ENCODE measurements at regions not wholly inside any gene's neighbourhood (a gene's known extent, or its start where the extent isn't known, plus 50 kb on each side); places are given as distances from the start of the nearest gene placed in this dataset.

GRCh38 chr5:107135391-107135790 is 535.3 kb downstream of the EFNA5 start:
- no peak for DNase-seq
- intact Hi-C loops (cut with DNase I), result no loop called here
- no peak for FAIRE-seq

GRCh38 chr5:107134931-107135330 is 535.8 kb downstream of the EFNA5 start:
- no peaks in the 10 kb centered on the region for H3K4me1 ChIP-seq (ENCODE audit: control insufficient read depth in 2 of 3, insufficient read depth in 2 of 3, low read depth in 1 of 3, low read length in 3 of 3)
- H3K9ac ChIP-seq (ENCODE audit: low read length in 3 of 3), result no peak overlapping the region
- intact Hi-C loops (cut with DNase I), result no loop called here
- no peaks in the 10 kb centered on the region for H3K9me3 ChIP-seq (ENCODE audit: control insufficient read depth in 2 of 3, insufficient read depth in 1 of 3, low read length in 3 of 3)
- no peak for FAIRE-seq
- DNase-seq, result no peak
- H3K27me3 ChIP-seq (ENCODE audit: control insufficient read depth, insufficient read depth, low read length), result no peaks in the 10 kb centered on the region
- no peak overlapping the region for H3K4me3 ChIP-seq (ENCODE audit: low read length in 3 of 3)
- H3K36me3 ChIP-seq (ENCODE audit: control insufficient read depth in 2 of 3, insufficient read depth in 3 of 3, low read length in 3 of 3), result no peaks in the 10 kb centered on the region
- H3K27ac ChIP-seq (ENCODE audit: low read depth in 2 of 2, low read length in 2 of 2), result no peak overlapping the region
- TF ChIP-seq CTCF (IDR thresholded peaks at IDR 0.05; ENCODE audit: borderline replicate concordance, extremely low read depth, insufficient read depth), result no peak

More at GRCh38 chr5:107135391-107135790, 535.3 kb downstream of the EFNA5 start:
- Histone ChIP-seq H3K9ac (ENCODE audit: low read length in 3 of 3) (no peak overlapping the region), H3K27ac (ENCODE audit: low read depth in 2 of 2, low read length in 2 of 2) (no peak overlapping the region), H3K9me3 (ENCODE audit: control insufficient read depth in 2 of 3, insufficient read depth in 1 of 3, low read length in 3 of 3) (peaks cover 0 to 1% (median 0%) of the 10 kb centered on the region in 3 donors), H3K27me3 (ENCODE audit: control insufficient read depth, insufficient read depth, low read length) (no peaks in the 10 kb centered on the region), H3K36me3 (ENCODE audit: control insufficient read depth in 2 of 3, insufficient read depth in 3 of 3, low read length in 3 of 3) (no peaks in the 10 kb centered on the region), H3K4me3 (ENCODE audit: low read length in 3 of 3) (no peak overlapping the region), H3K4me1 (ENCODE audit: control insufficient read depth in 2 of 3, insufficient read depth in 2 of 3, low read depth in 1 of 3, low read length in 3 of 3) (no peaks in the 10 kb centered on the region)
- TF ChIP-seq CTCF (IDR thresholded peaks at IDR 0.05; ENCODE audit: borderline replicate concordance, extremely low read depth, insufficient read depth), result no peak

GRCh38 chr5:107129051-107129450 is 541.7 kb downstream of the EFNA5 start:
- H3K9me3 ChIP-seq (ENCODE audit: control insufficient read depth in 2 of 3, insufficient read depth in 1 of 3, low read length in 3 of 3), result no peaks in the 10 kb centered on the region
- no peak overlapping the region for H3K4me3 ChIP-seq (ENCODE audit: low read length in 3 of 3)
- no peaks in the 10 kb centered on the region for H3K36me3 ChIP-seq (ENCODE audit: control insufficient read depth in 2 of 3, insufficient read depth in 3 of 3, low read length in 3 of 3)
- no peak overlapping the region for H3K9ac ChIP-seq (ENCODE audit: low read length in 3 of 3)
- no peaks in the 10 kb centered on the region for H3K4me1 ChIP-seq (ENCODE audit: control insufficient read depth in 2 of 3, insufficient read depth in 2 of 3, low read depth in 1 of 3, low read length in 3 of 3)
- FAIRE-seq (no peak), DNase-seq (no peak)
- H3K27me3 ChIP-seq (ENCODE audit: control insufficient read depth, insufficient read depth, low read length), result no peaks in the 10 kb centered on the region
- intact Hi-C loops (cut with DNase I), result no loop called here
- TF ChIP-seq CTCF (IDR thresholded peaks at IDR 0.05; ENCODE audit: borderline replicate concordance, extremely low read depth, insufficient read depth), result no peak
- no peak overlapping the region for H3K27ac ChIP-seq (ENCODE audit: low read depth in 2 of 2, low read length in 2 of 2)

GRCh38 chr5:107127878-107128277 is 542.9 kb downstream of the EFNA5 start:
- intact Hi-C loops (cut with DNase I), result no loop called here
- H3K4me1 ChIP-seq (ENCODE audit: control insufficient read depth in 2 of 3, insufficient read depth in 2 of 3, low read depth in 1 of 3, low read length in 3 of 3), result no peaks in the 10 kb centered on the region
- DNase-seq, result no peak

More at GRCh38 chr5:107127878-107128277, 542.9 kb downstream of the EFNA5 start:
- Histone ChIP-seq H3K9ac (ENCODE audit: low read length in 3 of 3) (no peak overlapping the region), H3K9me3 (ENCODE audit: control insufficient read depth in 2 of 3, insufficient read depth in 1 of 3, low read length in 3 of 3) (no peaks in the 10 kb centered on the region), H3K4me3 (ENCODE audit: low read length in 3 of 3) (no peak overlapping the region), H3K27ac (ENCODE audit: low read depth in 2 of 2, low read length in 2 of 2) (no peak overlapping the region), H3K27me3 (ENCODE audit: control insufficient read depth, insufficient read depth, low read length) (no peaks in the 10 kb centered on the region), H3K36me3 (ENCODE audit: control insufficient read depth in 2 of 3, insufficient read depth in 3 of 3, low read length in 3 of 3) (no peaks in the 10 kb centered on the region)
- no peak for FAIRE-seq
- TF ChIP-seq CTCF (IDR thresholded peaks at IDR 0.05; ENCODE audit: borderline replicate concordance, extremely low read depth, insufficient read depth), result no peak
